ENCODE measurements at regions not wholly inside any gene's neighbourhood (a gene's known extent, or its start where the extent isn't known, plus 50 kb on each side); places are given as distances from the start of the nearest gene placed in this dataset.

GRCh38 chr12:13340149-13340548 lies 143.6 kb downstream of the EMP1 start:
- TF ChIP-seq CTCF (IDR thresholded peaks at IDR 0.05; ENCODE audit: low read length) (no peak), EZH2 (IDR thresholded peaks at IDR 0.05; ENCODE audit: borderline replicate concordance, low read length) (no peak)

Data from OCI-LY1 (cell line).